ENCODE measurements at regions not wholly inside any gene's neighbourhood (a gene's known extent, or its start where the extent isn't known, plus 50 kb on each side); places are given as distances from the start of the nearest gene placed in this dataset.

- no peaks in the 10 kb centered on the region for H3K36me3 ChIP-seq (ENCODE audit: control insufficient read depth in 2 of 2, insufficient read depth in 2 of 2, low read length in 1 of 2)
- no peak overlapping the region for H3K27ac ChIP-seq (ENCODE audit: low read depth in 1 of 2, low read length in 1 of 2)
- H3K9me3 ChIP-seq (ENCODE audit: control insufficient read depth in 2 of 2, insufficient read depth in 1 of 2, low read length in 1 of 2), result no peaks in the 10 kb centered on the region
- H3K4me3 ChIP-seq (ENCODE audit: low read length in 2 of 2), result no peak overlapping the region
- DNase-seq (ENCODE audit: low read depth in 6 of 9, low spot score in 9 of 9), result no peak
- no peaks in the 10 kb centered on the region for H3K27me3 ChIP-seq (ENCODE audit: control insufficient read depth in 2 of 2, insufficient read depth in 1 of 2, low read length in 1 of 2)
- 80% methylated on average over 4 of the region's 4 CpGs for WGBS
- no peaks in the 10 kb centered on the region for H3K4me1 ChIP-seq (ENCODE audit: control insufficient read depth in 2 of 2, insufficient read depth in 2 of 2, low read length in 2 of 2)
Observed at GRCh38 chr1:171426645-171427044, 58.7 kb upstream of the PRRC2C start.

- H3K4me3 ChIP-seq (ENCODE audit: low read length in 2 of 2), result no peak overlapping the region
- H3K36me3 ChIP-seq (ENCODE audit: control insufficient read depth in 2 of 2, insufficient read depth in 2 of 2, low read length in 1 of 2), result no peaks in the 10 kb centered on the region
- no peak for DNase-seq (ENCODE audit: low read depth in 6 of 9, low spot score in 9 of 9)
- H3K4me1 ChIP-seq (ENCODE audit: control insufficient read depth in 2 of 2, insufficient read depth in 2 of 2, low read length in 2 of 2), result no peaks in the 10 kb centered on the region
- WGBS, result 94% methylated on average over 4 of the region's 4 CpGs
- no peaks in the 10 kb centered on the region for H3K27me3 ChIP-seq (ENCODE audit: control insufficient read depth in 2 of 2, insufficient read depth in 1 of 2, low read length in 1 of 2)
- H3K27ac ChIP-seq (ENCODE audit: low read depth in 1 of 2, low read length in 1 of 2), result no peak overlapping the region
- no peaks in the 10 kb centered on the region for H3K9me3 ChIP-seq (ENCODE audit: control insufficient read depth in 2 of 2, insufficient read depth in 1 of 2, low read length in 1 of 2)
Observed at GRCh38 chr1:171427852-171428471, 57.4 kb upstream of the PRRC2C start.

- 96% methylated on average over 6 of the region's 6 CpGs for WGBS
Observed at GRCh38 chr1:171429137-171429536, 56.2 kb upstream of the PRRC2C start.

GRCh38 chr1:171431994-171432393 is 53.3 kb upstream of the PRRC2C start:
- no peaks in the 10 kb centered on the region for H3K9me3 ChIP-seq (ENCODE audit: control insufficient read depth in 2 of 2, insufficient read depth in 1 of 2, low read length in 1 of 2)
- H3K4me1 ChIP-seq (ENCODE audit: control insufficient read depth in 2 of 2, insufficient read depth in 2 of 2, low read length in 2 of 2), result no peaks in the 10 kb centered on the region
- H3K27ac ChIP-seq (ENCODE audit: low read depth in 1 of 2, low read length in 1 of 2), result no peak overlapping the region
- DNase-seq (ENCODE audit: low read depth in 6 of 9, low spot score in 9 of 9), result no peak
- H3K36me3 ChIP-seq (ENCODE audit: control insufficient read depth in 2 of 2, insufficient read depth in 2 of 2, low read length in 1 of 2), result no peaks in the 10 kb centered on the region
- H3K4me3 ChIP-seq (ENCODE audit: low read length in 2 of 2), result no peak overlapping the region
- WGBS, result 85% methylated on average over 2 of the region's 2 CpGs
- H3K27me3 ChIP-seq (ENCODE audit: control insufficient read depth in 2 of 2, insufficient read depth in 1 of 2, low read length in 1 of 2), result no peaks in the 10 kb centered on the region

More at GRCh38 chr1:171429137-171429536, 56.2 kb upstream of the PRRC2C start:
- H3K9me3 ChIP-seq (ENCODE audit: control insufficient read depth in 2 of 2, insufficient read depth in 1 of 2, low read length in 1 of 2), result no peaks in the 10 kb centered on the region
- no peaks in the 10 kb centered on the region for H3K27me3 ChIP-seq (ENCODE audit: control insufficient read depth in 2 of 2, insufficient read depth in 1 of 2, low read length in 1 of 2)
- H3K36me3 ChIP-seq (ENCODE audit: control insufficient read depth in 2 of 2, insufficient read depth in 2 of 2, low read length in 1 of 2), result no peaks in the 10 kb centered on the region
- H3K4me1 ChIP-seq (ENCODE audit: control insufficient read depth in 2 of 2, insufficient read depth in 2 of 2, low read length in 2 of 2), result no peaks in the 10 kb centered on the region
- no peak for DNase-seq (ENCODE audit: low read depth in 6 of 9, low spot score in 9 of 9)
- H3K4me3 ChIP-seq (ENCODE audit: low read length in 2 of 2), result no peak overlapping the region
- no peak overlapping the region for H3K27ac ChIP-seq (ENCODE audit: low read depth in 1 of 2, low read length in 1 of 2)

- no peaks in the 10 kb centered on the region for H3K27me3 ChIP-seq (ENCODE audit: control insufficient read depth in 2 of 2, insufficient read depth in 1 of 2, low read length in 1 of 2)
- DNase-seq (ENCODE audit: low read depth in 6 of 9, low spot score in 9 of 9), result no peak
- H3K36me3 ChIP-seq (ENCODE audit: control insufficient read depth in 2 of 2, insufficient read depth in 2 of 2, low read length in 1 of 2), result no peaks in the 10 kb centered on the region
- no peak overlapping the region for H3K4me3 ChIP-seq (ENCODE audit: low read length in 2 of 2)
- H3K9me3 ChIP-seq (ENCODE audit: control insufficient read depth in 2 of 2, insufficient read depth in 1 of 2, low read length in 1 of 2), result no peaks in the 10 kb centered on the region
- WGBS, result 97% methylated on average over 1 of the region's 1 CpG
- H3K27ac ChIP-seq (ENCODE audit: low read depth in 1 of 2, low read length in 1 of 2), result no peak overlapping the region
- no peaks in the 10 kb centered on the region for H3K4me1 ChIP-seq (ENCODE audit: control insufficient read depth in 2 of 2, insufficient read depth in 2 of 2, low read length in 2 of 2)
Observed at GRCh38 chr1:171432473-171432872, 52.9 kb upstream of the PRRC2C start.

GRCh38 chr1:171433451-171433850 is 51.9 kb upstream of the PRRC2C start:
- H3K4me3 ChIP-seq (ENCODE audit: low read length in 2 of 2), result no peak overlapping the region
- no peaks in the 10 kb centered on the region for H3K36me3 ChIP-seq (ENCODE audit: control insufficient read depth in 2 of 2, insufficient read depth in 2 of 2, low read length in 1 of 2)
- no peak overlapping the region for H3K27ac ChIP-seq (ENCODE audit: low read depth in 1 of 2, low read length in 1 of 2)
- H3K4me1 ChIP-seq (ENCODE audit: control insufficient read depth in 2 of 2, insufficient read depth in 2 of 2, low read length in 2 of 2), result no peaks in the 10 kb centered on the region
- H3K27me3 ChIP-seq (ENCODE audit: control insufficient read depth in 2 of 2, insufficient read depth in 1 of 2, low read length in 1 of 2), result no peaks in the 10 kb centered on the region
- no peak for DNase-seq (ENCODE audit: low read depth in 6 of 9, low spot score in 9 of 9)
- 98% methylated on average over 2 of the region's 2 CpGs for WGBS
- H3K9me3 ChIP-seq (ENCODE audit: control insufficient read depth in 2 of 2, insufficient read depth in 1 of 2, low read length in 1 of 2), result no peaks in the 10 kb centered on the region

- Histone ChIP-seq H3K9me3 (ENCODE audit: control insufficient read depth in 2 of 2, insufficient read depth in 1 of 2, low read length in 1 of 2) (no peaks in the 10 kb centered on the region), H3K27me3 (ENCODE audit: control insufficient read depth in 2 of 2, insufficient read depth in 1 of 2, low read length in 1 of 2) (no peaks in the 10 kb centered on the region), H3K27ac (ENCODE audit: low read depth in 1 of 2, low read length in 1 of 2) (peak overlapping the region in 1 of 2 donors; percentile 24), H3K4me1 (ENCODE audit: control insufficient read depth in 2 of 2, insufficient read depth in 2 of 2, low read length in 2 of 2) (no peaks in the 10 kb centered on the region), H3K36me3 (ENCODE audit: control insufficient read depth in 2 of 2, insufficient read depth in 2 of 2, low read length in 1 of 2) (no peaks in the 10 kb centered on the region), H3K4me3 (ENCODE audit: low read length in 2 of 2) (no peak overlapping the region)
- 69% methylated on average over 9 of the region's 9 CpGs for WGBS
- no peak for DNase-seq (ENCODE audit: low read depth in 6 of 9, low spot score in 9 of 9)
Observed at GRCh38 chr1:171434717-171435346, 50.5 kb upstream of the PRRC2C start.

Measured in thymus (tissue), 11 donors.